T-helper 2 cell treated with Interferon-gamma antibody and Interleukin-4, amounts not matched to agents 5 μg/mL and 100 μg/mL, for 36 hours (primary cell): ENCODE measurements at regions not wholly inside any gene's neighbourhood (a gene's known extent, or its start where the extent isn't known, plus 50 kb on each side); places are given as distances from the start of the nearest gene placed in this dataset.

Experiments
- DNase-seq: peaks from one replicate; pipeline ENCODE4 v3.0.0; 2021; ENCODE audit warnings: low spot score
- H3K27ac Mint-ChIP-seq: one replicate; pipeline ENCODE4 v1.8.0; 2021; ENCODE audit warnings: mild to moderate bottlenecking, mixed read lengths
- H3K27me3 Mint-ChIP-seq: one replicate; pipeline ENCODE4 v1.8.0; 2021; ENCODE audit warnings: low read depth, mixed read lengths
- H3K36me3 Mint-ChIP-seq: one replicate; pipeline ENCODE4 v1.8.0; 2021; ENCODE audit warnings: low read depth, mixed read lengths
- H3K4me1 Mint-ChIP-seq: one replicate; pipeline ENCODE4 v1.8.0; 2021; ENCODE audit warnings: low read depth, mixed read lengths
- H3K4me3 Mint-ChIP-seq: one replicate; pipeline ENCODE4 v1.8.0; 2022; ENCODE audit warnings: mild to moderate bottlenecking, moderate library complexity, mixed read lengths
- H3K9me3 Mint-ChIP-seq: one replicate; pipeline ENCODE4 v1.8.0; 2021; ENCODE audit warnings: mixed read lengths

GRCh38 chr14:44653641-44654040 is 146.6 kb upstream of the FSCB start:
- no peak for DNase-seq
- no peaks in the 10 kb centered on the region for H3K36me3 Mint-ChIP-seq
- no peaks in the 10 kb centered on the region for H3K4me1 Mint-ChIP-seq
- no peak overlapping the region for H3K27ac Mint-ChIP-seq
- H3K9me3 Mint-ChIP-seq: no peaks in the 10 kb centered on the region
- H3K4me3 Mint-ChIP-seq: no peak overlapping the region
- no peaks in the 10 kb centered on the region for H3K27me3 Mint-ChIP-seq

GRCh38 chr14:44652640-44653039 is 145.6 kb upstream of the FSCB start:
- H3K27ac Mint-ChIP-seq: no peak overlapping the region
- no peaks in the 10 kb centered on the region for H3K4me1 Mint-ChIP-seq
- no peak for DNase-seq
- H3K27me3 Mint-ChIP-seq: no peaks in the 10 kb centered on the region
- H3K4me3 Mint-ChIP-seq: no peak overlapping the region
- H3K36me3 Mint-ChIP-seq: no peaks in the 10 kb centered on the region
- H3K9me3 Mint-ChIP-seq: no peaks in the 10 kb centered on the region

- Mint-ChIP-seq H3K27ac (no peak overlapping the region), H3K4me1 (no peaks in the 10 kb centered on the region), H3K4me3 (no peak overlapping the region), H3K9me3 (no peaks in the 10 kb centered on the region), H3K36me3 (no peaks in the 10 kb centered on the region), H3K27me3 (no peaks in the 10 kb centered on the region)
- DNase-seq: no peak
Measured at GRCh38 chr14:44649061-44649460, 142.0 kb upstream of the FSCB start.

- no peaks in the 10 kb centered on the region for H3K4me1 Mint-ChIP-seq
- no peaks in the 10 kb centered on the region for H3K36me3 Mint-ChIP-seq
- DNase-seq: no peak
- no peak overlapping the region for H3K4me3 Mint-ChIP-seq
- H3K27ac Mint-ChIP-seq: no peak overlapping the region
- no peaks in the 10 kb centered on the region for H3K27me3 Mint-ChIP-seq
- no peaks in the 10 kb centered on the region for H3K9me3 Mint-ChIP-seq
Measured at GRCh38 chr14:44640416-44640815, 133.3 kb upstream of the FSCB start.

- Mint-ChIP-seq H3K9me3 (no peaks in the 10 kb centered on the region), H3K27me3 (no peaks in the 10 kb centered on the region), H3K36me3 (no peaks in the 10 kb centered on the region), H3K27ac (no peak overlapping the region), H3K4me3 (no peak overlapping the region), H3K4me1 (no peaks in the 10 kb centered on the region)
- no peak for DNase-seq
Measured at GRCh38 chr14:44639781-44640385, 132.8 kb upstream of the FSCB start.

- Mint-ChIP-seq H3K4me3 (no peak overlapping the region), H3K27ac (no peak overlapping the region)
Measured at GRCh38 chr14:44634692-44635091, 127.6 kb upstream of the FSCB start.

GRCh38 chr14:44626423-44626822 is 119.3 kb upstream of the FSCB start:
- Mint-ChIP-seq H3K9me3 (no peaks in the 10 kb centered on the region), H3K4me3 (no peak overlapping the region), H3K4me1 (no peaks in the 10 kb centered on the region), H3K27ac (no peak overlapping the region), H3K36me3 (no peaks in the 10 kb centered on the region), H3K27me3 (no peaks in the 10 kb centered on the region)
- DNase-seq: no peak

More at GRCh38 chr14:44634692-44635091, 127.6 kb upstream of the FSCB start:
- Mint-ChIP-seq H3K36me3 (no peaks in the 10 kb centered on the region), H3K9me3 (no peaks in the 10 kb centered on the region), H3K4me1 (no peaks in the 10 kb centered on the region), H3K27me3 (no peaks in the 10 kb centered on the region)
- DNase-seq: no peak

GRCh38 chr14:44625098-44625497 is 118.0 kb upstream of the FSCB start:
- Mint-ChIP-seq H3K36me3 (no peaks in the 10 kb centered on the region), H3K4me1 (no peaks in the 10 kb centered on the region), H3K27ac (no peak overlapping the region), H3K4me3 (no peak overlapping the region), H3K9me3 (no peaks in the 10 kb centered on the region), H3K27me3 (no peaks in the 10 kb centered on the region)
- no peak for DNase-seq

GRCh38 chr14:44620121-44621019 is 113.3 kb upstream of the FSCB start:
- H3K36me3 Mint-ChIP-seq: no peaks in the 10 kb centered on the region
- H3K4me3 Mint-ChIP-seq: no peak overlapping the region
- H3K9me3 Mint-ChIP-seq: no peaks in the 10 kb centered on the region
- DNase-seq: no peak
- H3K4me1 Mint-ChIP-seq: no peaks in the 10 kb centered on the region
- H3K27ac Mint-ChIP-seq: no peak overlapping the region
- no peaks in the 10 kb centered on the region for H3K27me3 Mint-ChIP-seq

GRCh38 chr14:44616204-44616603 is 109.1 kb upstream of the FSCB start:
- no peak overlapping the region for H3K27ac Mint-ChIP-seq
- no peaks in the 10 kb centered on the region for H3K27me3 Mint-ChIP-seq
- H3K4me1 Mint-ChIP-seq: no peaks in the 10 kb centered on the region
- no peaks in the 10 kb centered on the region for H3K36me3 Mint-ChIP-seq
- H3K4me3 Mint-ChIP-seq: no peak overlapping the region
- H3K9me3 Mint-ChIP-seq: no peaks in the 10 kb centered on the region
- no peak for DNase-seq

GRCh38 chr14:44613061-44613712 is 106.1 kb upstream of the FSCB start:
- Mint-ChIP-seq H3K27me3 (no peaks in the 10 kb centered on the region), H3K4me1 (no peaks in the 10 kb centered on the region), H3K9me3 (no peaks in the 10 kb centered on the region), H3K4me3 (no peak overlapping the region), H3K36me3 (no peaks in the 10 kb centered on the region), H3K27ac (no peak overlapping the region)
- no peak for DNase-seq

GRCh38 chr14:44612002-44612401 is 104.9 kb upstream of the FSCB start:
- Mint-ChIP-seq H3K4me3 (no peak overlapping the region), H3K4me1 (no peaks in the 10 kb centered on the region), H3K27me3 (no peaks in the 10 kb centered on the region), H3K36me3 (no peaks in the 10 kb centered on the region), H3K9me3 (no peaks in the 10 kb centered on the region), H3K27ac (no peak overlapping the region)
- no peak for DNase-seq

- Mint-ChIP-seq H3K4me1 (no peaks in the 10 kb centered on the region), H3K9me3 (no peaks in the 10 kb centered on the region), H3K4me3 (no peak overlapping the region), H3K27me3 (no peaks in the 10 kb centered on the region), H3K36me3 (no peaks in the 10 kb centered on the region), H3K27ac (no peak overlapping the region)
- no peak for DNase-seq
Measured at GRCh38 chr14:44609876-44610510, 102.9 kb upstream of the FSCB start.

- no peaks in the 10 kb centered on the region for H3K4me1 Mint-ChIP-seq
- DNase-seq: no peak
- no peak overlapping the region for H3K27ac Mint-ChIP-seq
- H3K9me3 Mint-ChIP-seq: no peaks in the 10 kb centered on the region
- no peak overlapping the region for H3K4me3 Mint-ChIP-seq
- no peaks in the 10 kb centered on the region for H3K27me3 Mint-ChIP-seq
- no peaks in the 10 kb centered on the region for H3K36me3 Mint-ChIP-seq
Measured at GRCh38 chr14:44609201-44609600, 102.1 kb upstream of the FSCB start.
